HT-29 (cell line): ENCODE measurements at regions not wholly inside any gene's neighbourhood (a gene's known extent, or its start where the extent isn't known, plus 50 kb on each side); places are given as distances from the start of the nearest gene placed in this dataset.

ENCODE experiments used
- DNase-seq: peaks from one replicate; pipeline ENCODE4 v3.0.0-alpha.2; 2015; ENCODE audit warnings: low spot score

DNA sequence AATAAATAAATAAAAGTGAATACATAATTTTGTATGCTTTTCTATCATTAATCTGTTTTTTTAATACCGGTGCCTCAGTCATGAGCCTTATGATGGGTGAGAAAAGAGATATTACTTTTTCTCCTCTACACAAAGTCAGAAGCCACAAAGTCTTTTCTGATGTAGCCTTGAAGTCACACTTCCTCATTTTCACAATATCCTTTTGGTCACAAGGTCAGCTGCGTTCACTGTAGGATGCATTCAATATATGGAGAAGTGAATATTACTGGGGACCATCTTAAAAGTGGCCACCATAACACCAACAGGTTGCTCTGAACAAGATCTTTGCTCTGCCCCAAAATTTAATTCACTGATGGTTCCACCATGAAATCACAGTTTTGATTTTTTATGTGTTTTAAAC, 83.3 kb upstream of the TNR start:
- no peak for DNase-seq

DNA sequence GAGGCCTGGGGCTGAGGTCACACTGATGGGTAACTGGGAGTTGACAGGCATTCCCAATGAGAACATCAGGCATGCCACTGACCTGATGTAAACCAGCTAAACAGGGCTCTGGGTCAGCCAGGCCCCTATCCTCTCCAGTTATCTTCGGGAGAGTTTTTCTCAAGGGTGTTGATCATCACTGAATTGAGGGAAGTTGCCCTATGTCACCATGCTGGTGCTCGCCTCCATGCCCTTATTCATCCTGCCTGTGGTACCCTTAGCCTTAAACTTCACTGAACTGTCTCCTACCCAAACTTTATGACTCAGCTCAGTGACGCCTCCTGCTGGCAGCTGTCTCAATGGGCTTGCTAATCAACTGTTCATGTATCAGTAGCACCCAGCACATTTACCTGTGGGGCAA, 80.7 kb upstream of the TNR start:
- DNase-seq = no peak

DNA sequence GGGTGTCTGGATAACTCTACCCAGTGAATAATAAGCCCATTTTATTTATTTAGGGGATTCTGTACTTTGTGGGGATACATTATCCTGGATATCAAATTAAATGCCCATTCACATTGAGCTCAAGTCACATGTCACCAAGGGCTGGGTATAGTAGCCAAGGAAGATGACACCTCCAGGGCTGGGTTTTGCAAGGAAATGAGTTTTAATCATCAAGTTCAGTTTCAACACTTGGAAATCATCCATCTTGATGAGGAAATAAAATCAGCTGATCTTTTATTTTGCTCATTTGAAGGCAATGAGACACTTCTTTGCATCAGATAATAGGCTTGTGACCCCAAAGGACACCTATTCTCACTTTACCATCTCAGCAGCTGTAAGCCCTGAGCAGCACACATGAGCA, 80.0 kb upstream of the TNR start:
- DNase-seq = no peak

DNA sequence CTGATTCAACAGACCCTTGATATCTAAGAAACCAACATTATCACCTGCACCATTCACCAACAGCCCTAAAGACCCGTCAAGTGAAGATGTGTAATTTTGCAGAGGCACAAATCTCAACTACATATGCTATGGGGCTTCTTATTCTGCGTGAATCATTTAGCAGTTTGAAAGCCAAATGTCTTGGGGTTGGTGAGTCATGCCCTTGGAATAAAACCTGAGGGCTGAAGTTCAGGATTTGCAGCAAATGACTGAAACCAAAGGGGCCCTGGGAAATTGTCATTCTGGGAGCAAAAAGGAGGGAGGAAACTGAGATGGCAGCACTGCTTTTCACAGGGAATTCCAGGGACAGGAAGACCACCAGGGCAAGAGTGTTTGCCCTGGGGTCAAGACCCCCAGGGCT, 79.2 kb upstream of the TNR start:
- DNase-seq = no peak

DNA sequence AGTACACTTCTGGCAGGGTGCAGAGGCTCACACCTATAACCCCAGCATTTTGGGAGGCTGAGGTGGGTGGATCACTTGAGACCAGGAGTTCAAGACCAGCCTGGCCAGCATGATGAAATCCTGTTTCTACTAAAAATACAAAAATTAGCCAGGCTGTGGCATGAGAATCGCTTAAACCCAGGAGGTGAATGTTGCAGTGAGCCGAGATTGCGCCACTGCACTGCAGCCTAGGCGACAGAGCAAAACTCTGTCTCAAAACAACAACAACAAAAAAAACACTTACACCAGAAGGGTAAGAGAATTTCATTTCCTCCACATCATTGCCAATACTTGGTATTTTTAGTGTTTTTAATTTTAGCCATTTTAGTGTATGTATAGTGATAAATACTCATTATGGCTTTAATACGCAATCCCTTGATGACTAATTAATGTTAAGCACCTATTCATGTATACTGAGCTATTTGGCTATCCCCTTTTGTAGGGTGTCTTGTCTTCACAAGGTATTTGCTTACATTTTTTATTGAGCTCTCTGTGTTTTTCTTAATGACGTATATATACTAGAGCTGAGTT, 77.1 kb upstream of the TNR start:
- no peak for DNase-seq

DNA sequence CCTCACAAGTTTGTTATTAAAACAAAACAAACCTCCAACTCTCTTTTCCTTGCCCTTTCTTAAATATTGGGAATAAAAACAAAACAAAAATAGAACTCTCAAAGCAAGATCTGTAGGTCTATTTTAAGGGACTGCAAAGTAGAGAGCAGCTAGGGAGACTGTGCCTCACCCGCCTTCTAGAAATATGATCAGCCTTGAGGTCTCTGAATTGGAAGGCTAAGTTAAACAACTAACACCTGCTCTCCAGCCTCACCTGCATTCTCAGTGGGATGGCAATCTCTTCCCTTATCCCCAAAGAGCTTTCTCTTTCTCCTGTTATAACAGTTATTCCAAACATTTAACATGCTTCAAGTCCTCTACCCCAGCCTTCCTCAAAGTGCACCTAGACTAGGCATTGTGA, 75.5 kb upstream of the TNR start:
- no peak for DNase-seq

DNA sequence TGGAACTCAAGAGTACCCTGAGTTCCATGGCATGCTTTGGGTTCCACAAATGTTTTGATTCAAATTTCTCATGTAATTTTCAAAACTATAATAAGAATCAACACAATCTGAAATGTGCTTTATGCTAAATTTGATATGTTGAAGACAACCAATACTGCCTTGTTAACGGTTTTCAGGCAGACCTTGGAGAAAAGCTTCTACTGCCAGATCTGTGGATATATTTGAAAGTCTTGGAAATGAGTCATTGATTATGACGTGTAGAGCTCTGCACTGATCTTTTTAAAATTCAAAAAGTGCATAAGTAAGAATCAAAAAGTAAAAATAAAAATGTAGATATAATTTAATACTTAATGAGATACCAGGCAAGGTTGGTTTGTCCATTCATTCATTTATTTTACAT, 74.0 kb upstream of the TNR start:
- DNase-seq = no peak

DNA sequence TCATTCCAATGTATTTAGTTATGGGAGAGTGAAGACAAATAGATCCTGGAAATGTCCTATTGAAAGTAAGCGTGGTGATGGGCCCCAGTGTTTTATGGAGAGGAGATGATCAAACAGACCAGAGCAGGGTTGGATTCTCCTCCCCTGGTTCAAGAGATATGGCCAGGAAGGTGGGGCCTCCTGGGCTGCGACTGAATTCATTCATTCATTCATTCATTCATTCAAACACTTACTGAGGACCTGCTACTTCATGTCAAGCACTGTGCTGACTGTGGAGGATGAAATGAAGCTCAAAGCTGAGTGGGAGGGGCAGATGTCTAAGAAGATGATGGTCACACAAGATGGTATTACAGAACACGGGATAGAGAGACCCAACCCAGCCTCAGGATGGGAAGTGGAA, 71.5 kb upstream of the TNR start:
- no peak for DNase-seq

DNA sequence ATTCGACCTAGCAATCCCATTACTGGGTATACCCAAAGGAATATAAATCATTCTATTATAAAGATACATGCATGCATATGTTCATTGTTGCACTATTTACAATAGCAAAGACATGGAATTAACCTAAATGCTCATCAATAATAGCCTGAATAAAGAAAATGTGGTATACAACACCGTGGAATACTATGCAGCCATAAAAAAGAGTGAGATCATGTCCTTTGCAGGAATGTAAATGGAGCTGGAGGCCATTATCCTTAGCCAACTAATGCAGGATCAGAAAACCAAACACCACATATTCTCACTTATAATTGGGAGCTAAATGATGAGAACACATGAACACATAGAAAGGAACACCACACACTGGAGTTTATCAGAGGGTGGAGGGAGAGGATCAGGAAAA, 69.5 kb upstream of the TNR start:
- no peak for DNase-seq

DNA sequence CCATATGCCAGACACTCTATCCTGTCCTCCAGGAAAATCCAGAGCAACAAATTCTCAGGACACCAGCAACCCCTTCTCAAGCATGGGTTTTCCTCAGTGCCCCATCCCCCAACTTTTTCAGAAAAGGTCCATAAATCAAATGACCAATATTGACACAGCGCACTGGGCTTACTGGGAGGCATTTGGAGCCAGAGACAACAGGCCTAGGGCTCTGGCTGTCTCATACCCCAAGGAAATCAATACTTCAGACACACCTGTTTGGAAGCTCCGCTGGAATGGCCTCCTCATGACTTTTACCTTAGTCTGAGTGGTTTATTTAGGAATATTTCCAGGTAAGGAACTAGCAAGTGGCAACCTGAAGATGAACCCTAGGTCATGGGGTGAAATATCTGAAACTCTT, 66.9 kb upstream of the TNR start:
- no peak for DNase-seq

DNA sequence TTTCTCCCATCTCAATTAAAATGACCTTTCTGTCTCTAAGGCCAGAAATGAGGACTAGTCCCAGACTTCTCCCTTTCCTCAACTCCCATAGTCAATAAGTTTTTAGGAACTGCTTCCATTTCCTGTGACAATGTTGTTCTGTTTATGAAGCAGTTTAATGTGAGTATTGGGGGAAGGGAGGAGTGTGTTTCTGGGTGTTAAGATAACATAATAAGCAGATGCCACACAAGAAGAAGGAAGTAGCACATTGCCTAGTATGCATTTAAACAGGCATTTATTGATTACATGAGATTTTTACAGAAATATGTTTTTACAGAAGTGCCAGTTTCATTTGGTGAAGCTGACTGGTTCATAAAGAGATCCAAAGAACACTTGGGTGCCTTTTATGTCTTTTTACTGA, 65.6 kb upstream of the TNR start:
- DNase-seq = no peak

DNA sequence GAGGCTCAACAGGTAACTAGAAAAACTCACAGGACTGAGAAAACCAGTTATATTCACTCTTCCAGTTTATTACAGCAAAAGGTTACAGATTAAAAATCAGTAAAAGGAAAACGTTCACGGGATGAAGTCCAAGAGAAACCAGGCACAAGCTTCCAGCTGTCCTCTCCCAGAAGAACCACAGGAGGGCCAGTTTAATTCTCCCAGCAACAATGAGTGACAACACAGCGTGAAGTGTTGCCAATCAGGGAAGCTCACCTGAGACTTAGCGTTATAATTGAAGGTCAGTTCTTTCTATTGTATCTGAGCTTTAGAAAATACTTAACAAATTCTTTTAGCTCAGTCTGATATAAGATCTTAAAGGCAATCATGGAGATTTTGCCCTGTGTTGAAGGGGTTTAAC, 65.2 kb upstream of the TNR start:
- DNase-seq = no peak

DNA sequence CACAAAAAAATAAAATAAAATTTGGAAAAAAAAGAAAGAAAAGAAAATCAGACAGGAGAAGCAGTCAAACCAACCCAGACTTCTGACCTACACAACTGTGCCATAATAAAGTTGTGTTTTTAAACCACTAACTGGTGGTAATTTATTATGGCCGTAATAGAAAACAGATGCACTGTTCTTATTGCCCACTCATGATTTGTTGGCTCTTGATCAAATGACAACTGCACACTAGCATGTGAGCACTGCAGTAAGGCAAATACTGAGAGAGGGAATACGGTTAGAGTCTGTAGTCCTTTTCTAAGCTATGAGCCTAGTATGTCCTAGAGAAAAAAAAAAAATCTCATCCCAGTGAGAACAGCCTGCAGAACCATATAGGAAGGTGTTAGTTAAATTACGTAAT, 61.2 kb upstream of the TNR start:
- DNase-seq = no peak

DNA sequence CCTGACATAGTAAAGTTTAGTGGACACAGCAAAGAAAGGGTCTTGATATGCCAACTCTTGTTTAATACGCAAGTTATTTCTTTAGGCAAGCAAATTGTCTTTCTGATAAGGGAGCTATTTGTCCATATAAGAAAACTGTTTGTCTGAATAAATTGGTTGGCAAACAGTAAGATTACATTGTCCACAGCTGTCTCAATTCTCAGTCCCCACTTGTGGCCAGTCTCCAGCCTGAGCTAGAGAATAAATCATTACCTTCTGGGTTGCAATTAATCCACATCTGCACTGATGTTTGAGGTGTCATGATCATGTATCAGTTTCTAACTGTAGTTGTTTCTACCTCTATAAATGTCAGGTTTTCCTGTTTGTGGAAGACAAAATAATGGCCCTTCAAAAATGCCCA, 60.0 kb upstream of the TNR start:
- DNase-seq = no peak

DNA sequence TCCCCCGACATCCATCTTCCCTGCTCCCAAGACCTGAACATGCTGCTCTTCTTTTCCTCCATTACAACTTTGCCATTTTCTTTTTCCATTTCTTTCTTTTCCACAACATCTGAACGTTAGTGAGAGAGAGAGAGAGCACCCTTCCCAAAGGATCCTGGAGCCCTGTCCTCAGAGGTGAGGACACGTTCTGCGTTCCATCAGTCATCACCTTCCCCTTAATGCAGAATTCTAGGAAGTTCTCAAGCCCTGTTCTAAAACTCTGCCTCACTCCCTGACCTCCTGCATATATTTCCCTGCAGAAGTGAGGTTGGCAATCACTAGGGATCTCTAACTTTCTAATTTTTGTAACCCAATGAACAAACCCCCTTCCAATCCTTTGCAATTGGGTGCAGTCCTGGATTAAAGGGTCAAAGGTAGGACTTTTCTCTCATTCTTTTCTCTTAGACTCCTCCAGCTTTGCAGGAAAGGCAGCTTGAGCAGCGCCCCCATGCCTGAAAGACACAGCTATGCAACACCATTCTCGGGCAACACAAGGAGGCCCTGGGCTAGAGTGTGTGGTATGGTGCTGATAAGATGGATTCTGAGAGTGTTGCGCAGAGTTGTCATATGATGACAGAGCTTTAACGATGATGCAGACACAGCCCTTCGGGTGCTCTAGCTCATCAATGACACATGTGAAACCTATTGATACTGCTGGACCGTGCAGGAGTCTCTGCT, 59.2 kb upstream of the TNR start:
- no peak for DNase-seq

DNA sequence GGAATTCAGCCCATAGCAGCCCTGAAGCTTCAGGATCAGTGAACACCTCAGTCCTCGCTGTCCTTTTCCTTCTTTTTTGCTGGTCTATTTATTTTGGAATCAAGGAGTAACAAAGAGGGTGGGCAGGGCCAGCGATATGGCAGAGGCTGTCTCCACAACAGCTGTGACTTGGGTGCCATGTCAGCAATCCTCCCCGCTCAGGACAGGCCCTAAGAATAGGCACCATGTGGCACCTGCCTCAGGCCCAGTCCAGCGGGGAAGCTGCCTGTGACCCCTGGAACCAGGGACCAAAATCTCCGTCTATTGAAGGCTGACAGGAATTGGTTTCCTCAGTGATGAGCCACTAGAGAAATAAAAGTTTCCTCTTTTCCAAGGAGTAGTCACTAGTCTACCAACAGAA, 58.6 kb upstream of the TNR start:
- DNase-seq = no peak

DNA sequence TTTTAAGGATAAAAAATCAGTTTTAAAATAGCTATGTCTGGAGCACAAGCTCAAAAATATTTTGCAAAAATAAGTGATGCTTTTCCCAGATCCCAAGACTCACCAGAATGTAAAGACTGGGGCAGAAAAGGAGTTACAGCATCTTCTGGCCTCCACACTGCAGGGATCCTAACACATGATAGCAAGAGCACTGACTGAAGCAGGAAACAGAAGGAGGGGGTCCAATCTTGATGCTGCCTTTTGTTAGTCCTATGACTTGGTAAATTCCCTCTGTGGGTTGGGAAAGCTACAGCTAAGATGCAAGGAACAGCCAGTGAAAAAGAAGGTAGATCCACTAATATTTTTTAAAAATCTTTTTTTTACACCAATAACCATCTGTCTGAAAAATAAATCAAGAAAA, 54.2 kb upstream of the TNR start:
- no peak for DNase-seq

DNA sequence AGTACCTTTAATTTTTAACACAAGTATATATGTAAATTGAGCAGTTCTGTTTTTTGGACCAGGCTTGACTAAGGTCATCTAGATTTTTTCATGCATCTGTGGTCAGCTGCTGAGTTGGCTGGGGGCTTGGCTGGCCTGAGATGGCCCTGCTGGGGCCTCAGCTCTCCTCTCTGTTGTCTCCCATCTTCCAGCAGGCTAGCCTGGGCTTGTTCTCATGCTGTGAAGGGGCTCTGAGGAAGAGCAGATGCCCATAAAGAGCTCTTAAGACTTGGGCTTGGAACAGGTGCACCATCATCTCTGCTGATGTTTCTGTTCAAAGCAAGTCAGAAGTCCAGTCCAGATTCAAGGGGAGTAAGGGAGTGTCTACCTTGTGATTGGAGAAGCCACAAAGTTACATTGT, 51.2 kb upstream of the TNR start:
- DNase-seq = no peak

DNA sequence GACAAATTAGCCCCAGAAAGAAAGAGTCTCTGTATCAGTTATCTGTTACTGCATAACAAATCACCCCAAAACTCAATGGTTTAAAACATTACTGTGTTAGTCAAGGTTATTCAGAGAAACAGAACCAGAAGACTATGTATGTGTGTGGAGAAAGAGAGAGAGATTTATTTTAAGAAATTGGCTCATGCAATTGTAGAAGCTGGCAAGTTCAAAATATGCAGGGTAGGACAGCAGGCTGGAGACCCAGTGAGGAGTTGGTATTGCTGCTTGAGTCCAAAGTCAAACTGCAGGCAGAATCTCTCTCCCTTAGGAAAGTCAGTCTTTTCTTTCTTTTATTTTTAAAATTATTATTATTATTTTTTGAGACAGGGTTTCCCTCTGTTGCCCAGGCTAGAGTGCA, 50.2 kb upstream of the TNR start:
- no peak for DNase-seq
